NCI-H187 (cell line): ENCODE measurements at regions not wholly inside any gene's neighbourhood (a gene's known extent, or its start where the extent isn't known, plus 50 kb on each side); places are given as distances from the start of the nearest gene placed in this dataset.
"Not testable (repeated sequence)": the region's sequence is repeated elsewhere in the genome, so short reads cannot be mapped to it uniquely, and the experiment has no call there.

ENCODE experiments used
- DNase-seq, 2 experiments: peaks; one replicate each; lab custom pipeline; 2025; lab: John Stamatoyannopoulos, UW

DNA sequence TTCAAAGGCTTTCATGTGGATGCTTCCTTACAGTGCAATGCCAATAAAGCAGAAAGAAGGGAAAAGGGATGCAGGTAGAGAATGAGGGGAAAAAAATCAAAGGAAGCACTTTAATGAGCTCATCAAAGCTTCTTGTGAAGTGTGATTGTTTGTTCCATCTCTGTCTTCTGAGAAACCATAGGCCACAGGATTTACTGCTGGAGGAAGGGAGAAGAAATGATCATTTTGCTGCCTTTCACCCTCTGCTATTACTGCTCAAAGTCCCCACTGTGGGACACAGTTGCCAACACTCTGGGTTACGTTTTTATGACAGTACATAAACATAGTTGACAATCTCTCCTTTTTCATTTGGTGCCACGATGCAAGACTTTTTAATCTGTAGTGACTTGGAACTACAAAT is 558.0 kb upstream of the TECRL start:
- DNase-seq: no peak

- no peak for DNase-seq
Measured at GRCh38 chr4:64960516-64960915, 551.3 kb upstream of the TECRL start.

DNA sequence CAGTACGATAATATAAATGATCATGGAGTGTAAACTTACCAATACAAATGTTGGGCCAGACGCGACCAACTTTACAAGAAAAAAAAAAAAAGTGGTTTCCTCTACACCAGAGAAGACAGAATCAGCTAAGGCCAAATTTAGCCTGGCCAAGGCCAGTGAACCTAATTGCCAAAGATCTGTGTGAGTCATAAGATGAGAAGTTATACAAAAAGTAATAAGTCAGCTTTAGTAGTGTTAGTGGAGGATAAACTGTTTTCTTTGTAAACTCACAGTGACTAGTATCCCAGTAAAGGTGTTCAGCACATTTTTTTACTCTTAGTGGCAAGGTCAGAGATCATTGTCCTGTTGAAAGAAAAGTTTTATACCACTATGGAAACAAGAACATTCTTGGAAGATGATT is 531.4 kb upstream of the TECRL start:
- no peak for DNase-seq

DNA sequence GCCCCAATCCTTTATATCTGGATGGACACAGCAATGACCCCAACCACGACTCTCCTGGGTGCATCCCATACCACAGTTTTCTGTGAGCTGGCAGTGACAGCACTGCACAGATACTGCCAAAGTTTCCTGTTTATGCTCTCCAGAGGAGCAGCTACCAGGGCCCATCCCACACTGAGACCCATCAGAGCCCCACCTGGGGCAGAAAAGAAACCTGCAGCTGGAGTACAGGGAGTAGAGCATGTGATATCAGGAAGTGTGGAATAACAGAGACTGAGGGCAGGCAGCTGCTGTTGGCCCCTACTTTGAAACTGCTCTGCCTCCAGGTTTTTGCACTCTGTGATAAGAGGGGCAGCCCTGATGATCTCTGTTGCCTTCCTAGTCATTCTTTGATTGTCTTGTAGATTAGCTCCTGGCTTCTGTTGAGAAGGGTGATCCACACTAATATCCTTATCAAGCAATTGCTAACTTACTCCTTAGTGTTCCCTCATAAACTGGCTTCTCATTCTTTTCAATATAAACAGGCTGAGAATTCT is 526.3 kb upstream of the TECRL start:
- DNase-seq: no peak

GRCh38 chr4:64911846-64912245 is 502.6 kb upstream of the TECRL start:
- DNase-seq: no peak

DNA sequence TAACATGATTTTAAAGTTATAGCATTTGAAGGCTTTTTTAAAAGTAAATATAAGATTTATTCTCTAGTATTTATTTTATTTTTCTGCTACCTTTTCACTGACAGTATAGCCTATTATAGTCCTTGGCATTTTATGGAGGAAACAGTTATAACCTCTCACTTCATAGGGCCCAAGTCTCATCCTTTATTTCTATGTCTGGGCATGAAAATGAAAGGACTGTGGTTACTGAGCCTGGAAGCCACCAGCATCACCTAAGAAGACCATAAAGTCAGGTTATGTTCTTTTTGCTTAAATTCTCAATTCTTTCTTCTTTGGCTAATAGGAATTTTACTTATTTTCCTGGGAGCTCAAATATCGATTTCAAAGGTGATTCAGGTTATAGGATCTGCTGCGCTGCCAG is 494.7 kb upstream of the TECRL start:
- DNase-seq: no peak

- no peak for DNase-seq
Measured at GRCh38 chr4:64899563-64899962, 490.3 kb upstream of the TECRL start.

GRCh38 chr4:64899030-64899429 is 489.8 kb upstream of the TECRL start:
- not testable (repeated sequence) for DNase-seq

- no peak for DNase-seq
Measured at GRCh38 chr4:64897683-64898082, 488.4 kb upstream of the TECRL start.

- DNase-seq: no peak
Measured at GRCh38 chr4:64895031-64895430, 485.8 kb upstream of the TECRL start.

DNA sequence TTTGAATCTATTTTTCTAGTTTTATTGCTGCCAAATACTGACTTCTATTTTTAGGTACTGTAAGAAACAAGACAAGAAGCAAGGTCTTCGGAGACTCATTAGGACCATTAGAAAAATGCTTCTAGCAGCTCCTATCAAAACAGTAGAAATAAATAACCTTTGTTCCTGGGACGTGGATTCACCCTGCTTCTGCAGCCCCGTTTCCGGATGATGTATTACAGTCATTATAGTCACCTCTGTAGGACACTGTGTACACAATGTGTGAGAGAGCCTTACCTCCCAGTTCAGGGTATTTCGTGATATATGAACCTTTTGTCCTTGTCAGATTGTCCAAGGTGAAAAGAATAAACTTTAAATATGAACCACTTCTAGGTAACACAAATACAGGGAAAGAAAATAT is 484.0 kb upstream of the TECRL start:
- peak in 1 of 2 experiments; percentile 21 for DNase-seq

DNA sequence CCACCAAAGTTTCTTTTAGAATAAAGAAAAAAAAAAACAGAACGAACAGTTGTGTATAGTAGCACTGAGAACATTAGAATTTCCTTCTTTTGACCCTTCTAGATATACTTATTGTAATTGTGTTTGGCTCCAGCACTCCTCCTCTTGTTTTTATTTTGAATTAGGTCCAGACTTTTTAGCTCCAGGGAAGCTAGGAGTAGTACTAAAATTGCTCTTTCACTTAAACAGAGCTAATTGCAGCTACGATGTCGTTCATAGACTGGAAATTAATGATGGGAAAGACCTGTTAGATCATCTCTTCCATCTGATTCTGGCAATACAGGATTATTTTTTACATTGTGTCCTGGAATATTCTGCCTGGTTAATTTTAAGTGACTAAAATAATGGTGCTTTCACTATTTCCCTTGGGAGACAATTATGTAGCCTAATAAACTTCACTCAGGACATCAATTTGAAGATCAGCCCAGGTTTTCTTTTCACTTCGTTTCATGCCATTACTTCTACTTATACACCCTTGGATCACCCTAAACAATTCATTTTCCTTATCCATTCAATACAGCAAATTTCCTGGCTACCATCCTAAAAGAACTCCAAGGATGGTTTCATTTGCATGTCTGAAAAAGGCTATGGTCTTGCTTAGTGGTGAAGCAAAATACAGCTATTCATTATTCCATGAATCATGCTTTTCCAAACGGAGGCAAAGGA is 480.8 kb upstream of the TECRL start:
- DNase-seq: no peak

- DNase-seq: no peak
Measured at GRCh38 chr4:64883087-64883807, 474.0 kb upstream of the TECRL start.

DNA sequence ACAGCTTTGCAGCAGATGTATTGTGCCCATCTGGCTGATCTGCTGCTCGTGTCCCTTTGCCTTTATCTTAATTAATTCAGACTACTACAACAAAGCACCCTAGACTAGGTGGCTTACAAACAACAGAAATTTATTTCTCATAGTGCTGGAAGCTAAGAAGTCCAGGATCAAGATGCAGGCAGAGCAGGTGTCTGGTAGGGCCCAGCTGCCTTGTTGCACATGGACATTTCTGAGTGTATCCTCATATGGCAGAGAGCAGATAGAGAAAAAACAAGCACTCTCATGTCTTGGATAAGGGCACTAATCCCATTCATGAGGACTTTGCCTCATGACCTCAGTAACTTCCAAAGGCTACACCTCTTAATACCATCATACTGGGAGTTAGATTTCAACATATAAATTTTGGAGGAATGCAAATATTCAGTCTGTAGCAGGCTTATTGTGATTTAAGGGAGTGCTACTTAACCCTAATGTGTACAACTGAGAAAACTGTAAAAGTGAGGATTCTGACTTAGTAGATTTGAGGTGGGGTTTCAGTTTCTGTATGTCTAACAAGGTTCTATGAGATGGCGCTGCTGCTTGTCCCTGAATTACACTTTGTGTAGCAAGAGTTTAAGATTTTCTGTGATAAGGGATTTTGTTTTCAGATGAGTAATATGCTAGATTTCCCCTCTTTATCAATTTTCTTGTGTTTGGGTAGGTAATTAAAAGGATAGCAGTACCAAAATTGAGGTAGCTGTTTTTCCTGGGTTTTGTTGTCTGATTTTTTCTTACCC is 473.2 kb upstream of the TECRL start:
- DNase-seq: no peak

DNA sequence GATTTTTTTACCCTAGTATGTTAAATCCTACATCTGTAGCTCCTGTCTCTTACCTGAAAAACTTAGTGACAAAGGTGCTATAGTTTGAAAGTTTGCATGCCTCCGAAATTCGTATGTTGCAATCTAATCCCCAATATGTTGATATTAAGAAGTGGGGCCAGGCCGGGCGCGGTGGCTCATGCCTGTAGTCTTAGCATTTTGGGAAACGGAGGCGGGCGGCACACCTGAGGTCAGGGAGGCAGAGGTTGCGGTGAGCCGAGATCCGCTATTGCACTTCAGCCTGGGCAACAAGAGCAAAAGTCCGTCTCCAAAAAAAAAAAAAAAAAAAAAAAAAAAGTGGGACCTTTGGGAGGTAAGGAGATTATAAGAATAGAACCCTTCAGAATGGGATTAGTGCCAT is 471.3 kb upstream of the TECRL start:
- DNase-seq: no peak

GRCh38 chr4:64876021-64876420 is 466.8 kb upstream of the TECRL start:
- no peak for DNase-seq

GRCh38 chr4:64870558-64870957 is 461.3 kb upstream of the TECRL start:
- DNase-seq: no peak

DNA sequence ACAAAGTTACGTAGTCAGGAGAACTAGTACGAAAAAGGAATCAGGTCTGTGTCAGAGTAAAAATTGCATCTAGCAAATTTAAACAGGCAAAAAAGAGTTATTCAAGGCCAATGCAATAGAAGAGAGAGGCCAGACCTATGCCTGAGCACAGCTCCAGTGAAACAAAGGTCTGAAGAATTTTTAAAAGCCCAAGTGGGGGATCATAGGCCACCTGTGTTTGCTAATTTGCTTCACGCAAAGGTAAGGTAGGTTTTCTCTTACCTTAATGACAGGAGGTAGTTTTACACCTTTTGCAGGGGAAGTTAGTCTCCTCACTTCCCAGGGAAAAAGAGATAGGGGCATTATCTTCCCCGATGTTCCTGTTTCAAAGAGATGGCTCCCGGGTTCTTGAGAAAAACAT is 448.6 kb upstream of the TECRL start:
- DNase-seq: no peak

DNA sequence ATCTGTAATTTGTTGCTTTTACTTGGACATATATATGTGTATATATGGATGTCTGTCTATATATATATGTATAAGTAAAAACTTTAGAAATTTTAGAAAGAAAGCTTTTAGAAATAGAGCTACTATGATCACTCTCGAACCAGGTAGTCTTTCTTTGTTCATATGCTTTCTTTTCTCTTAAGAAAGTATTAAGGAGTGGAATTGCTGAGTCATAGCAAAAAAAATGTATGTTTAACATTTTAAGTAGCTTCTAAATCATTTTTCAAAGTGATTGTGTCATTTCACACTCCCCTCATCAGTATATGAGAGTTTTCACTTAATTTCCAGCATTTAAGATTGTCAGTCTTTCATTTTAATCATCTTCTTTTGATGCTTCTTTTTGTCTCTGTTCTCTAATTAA is 447.9 kb upstream of the TECRL start:
- no peak for DNase-seq

DNA sequence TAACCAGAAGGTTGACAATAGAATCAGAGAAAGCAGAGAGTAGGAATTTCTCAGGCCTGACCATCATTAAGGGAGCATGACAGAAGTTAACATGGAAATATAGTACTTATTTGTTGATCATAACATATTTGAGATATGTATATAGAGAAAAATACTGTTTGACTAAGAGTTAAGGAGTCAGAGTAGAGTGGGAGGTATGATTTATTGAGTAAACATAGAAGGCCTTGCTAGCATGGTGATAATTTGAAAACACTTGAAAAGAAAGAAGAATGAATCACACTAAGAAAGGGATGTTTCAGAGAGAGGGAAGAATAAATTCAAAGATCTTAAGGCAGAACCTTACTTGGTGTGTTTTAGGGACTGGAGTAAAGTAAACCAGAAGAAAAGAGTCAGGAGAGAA is 437.2 kb upstream of the TECRL start:
- no peak for DNase-seq

GRCh38 chr4:64829749-64830148 is 420.5 kb upstream of the TECRL start:
- DNase-seq: no peak

DNA sequence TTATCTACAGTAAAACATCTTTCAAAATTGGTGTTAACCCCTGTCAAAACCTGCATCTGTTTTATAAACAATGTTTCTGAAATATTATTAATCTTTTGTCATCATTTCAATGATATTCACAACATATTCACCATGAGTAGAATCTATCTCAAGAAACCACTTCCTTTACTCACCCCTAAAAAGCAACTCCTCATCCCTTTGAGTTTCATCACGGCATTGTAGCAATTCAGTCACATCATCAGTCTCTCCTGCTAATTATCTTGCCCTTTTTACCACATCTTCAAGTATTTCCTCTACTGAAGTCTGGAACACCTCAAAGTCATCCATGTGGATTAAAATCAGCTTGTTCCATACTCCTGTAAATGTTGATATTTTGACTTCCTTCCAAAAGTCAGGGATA is 415.3 kb upstream of the TECRL start:
- no peak for DNase-seq

DNA sequence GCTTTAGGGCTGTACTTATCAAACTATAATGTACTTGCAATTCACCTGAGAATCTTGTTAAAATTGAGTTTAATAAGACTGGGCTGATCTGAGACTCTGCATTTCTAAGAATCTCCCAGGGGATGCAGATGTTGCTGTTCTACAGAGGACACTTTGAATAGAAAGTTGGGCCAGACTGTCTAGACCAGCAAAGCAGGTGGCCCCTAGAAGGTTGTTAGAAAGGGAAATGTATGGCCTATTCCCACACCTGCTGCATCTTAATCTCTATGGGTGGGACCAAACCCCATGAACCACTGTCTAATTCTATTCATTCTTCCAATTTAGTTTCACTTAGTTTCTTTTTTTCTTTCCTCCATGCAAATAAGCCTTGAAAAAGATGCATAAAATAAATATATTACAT is 413.2 kb upstream of the TECRL start:
- no peak for DNase-seq
